NCI-H2227 (cell line): ENCODE measurements at regions not wholly inside any gene's neighbourhood (a gene's known extent, or its start where the extent isn't known, plus 50 kb on each side); places are given as distances from the start of the nearest gene placed in this dataset.

Experiments used
- DNase-seq: peaks from one replicate; lab custom pipeline; 2025; ENCODE audit not compliant: unreplicated experiment; lab: John Stamatoyannopoulos, UW

GRCh38 chr6:125537090-125537489 lies 212.3 kb upstream of the HEY2 start:
- DNase-seq, result no peak

- no peak for DNase-seq
Measured at GRCh38 chr6:125539892-125540291, 209.5 kb upstream of the HEY2 start.

- DNase-seq, result no peak
Measured at GRCh38 chr6:125544819-125545218, 204.6 kb upstream of the HEY2 start.

- no peak for DNase-seq
Measured at GRCh38 chr6:125546841-125547251, 202.6 kb upstream of the HEY2 start.

GRCh38 chr6:125547381-125547780 lies 202.1 kb upstream of the HEY2 start:
- no peak for DNase-seq

- peak; percentile 67 for DNase-seq
Measured at GRCh38 chr6:125549202-125549884, 200.1 kb upstream of the HEY2 start.

GRCh38 chr6:125550892-125551291 lies 198.5 kb upstream of the HEY2 start:
- DNase-seq, result no peak

- no peak for DNase-seq
Measured at GRCh38 chr6:125552819-125553218, 196.6 kb upstream of the HEY2 start.

GRCh38 chr6:125554456-125554855 lies 195.0 kb upstream of the HEY2 start:
- DNase-seq, result no peak

GRCh38 chr6:125558241-125558843 lies 191.1 kb upstream of the HEY2 start:
- peak; percentile 8 for DNase-seq

GRCh38 chr6:125558907-125559306 lies 190.5 kb upstream of the HEY2 start:
- no peak for DNase-seq

GRCh38 chr6:125562156-125562555 lies 187.3 kb upstream of the HEY2 start:
- DNase-seq, result no peak

- no peak for DNase-seq
Measured at GRCh38 chr6:125564941-125565340, 184.5 kb upstream of the HEY2 start.

- no peak for DNase-seq
Measured at GRCh38 chr6:125567407-125567806, 182.0 kb upstream of the HEY2 start.

- DNase-seq, result no peak
Measured at GRCh38 chr6:125568609-125569008, 180.8 kb upstream of the HEY2 start.

GRCh38 chr6:125570526-125570925 lies 178.9 kb upstream of the HEY2 start:
- DNase-seq, result no peak

- no peak for DNase-seq
Measured at GRCh38 chr6:125571207-125571755, 178.2 kb upstream of the HEY2 start.

- DNase-seq, result no peak
Measured at GRCh38 chr6:125574604-125575003, 174.8 kb upstream of the HEY2 start.

GRCh38 chr6:125577124-125577662 lies 172.2 kb upstream of the HEY2 start:
- no peak for DNase-seq

- peak; percentile 35 for DNase-seq
Measured at GRCh38 chr6:125584468-125584939, 164.9 kb upstream of the HEY2 start.

GRCh38 chr6:125585470-125585869 lies 164.0 kb upstream of the HEY2 start:
- DNase-seq, result no peak

- DNase-seq, result no peak
Measured at GRCh38 chr6:125586074-125586473, 163.4 kb upstream of the HEY2 start.
